Psoas muscle (tissue), 7 donors: ENCODE measurements at regions not wholly inside any gene's neighbourhood (a gene's known extent, or its start where the extent isn't known, plus 50 kb on each side); places are given as distances from the start of the nearest gene placed in this dataset.

Experiments used
- ATAC-seq, 4 donors: fragments of 200-7000 bp; cut with Tn5 transposase; one replicate each; pipeline ENCODE4 v1.9.1; 2020; ENCODE audit warnings: moderate library complexity in 3 of 4, mild to moderate bottlenecking in 2 of 4
- DNase-seq, 2 donors: peaks; one replicate each; pipeline ENCODE4 v3.0.0-alpha.2; 2020
- H3K27ac ChIP-seq: fragments of 200-600 bp; one replicate; pipeline ENCODE4 v1.8.0; 2022
- H3K27me3 ChIP-seq, 3 donors: fragments of 200-600 bp in 1 of 3; one replicate each; pipeline versions ENCODE4 v1.6.1 to v1.8.0; 2013 to 2022; ENCODE audit warnings: low read length in 2 of 3, mild to moderate bottlenecking in 2 of 3, moderate library complexity in 1 of 3; ENCODE audit not compliant: insufficient read depth in 3 of 3
- H3K36me3 ChIP-seq, 2 donors: fragments of 200-600 bp in 1 of 2; one replicate each; pipeline versions ENCODE4 v1.6.1 to v1.8.0; 2013 to 2022; ENCODE audit warnings: low read depth in 1 of 2, mild to moderate bottlenecking in 1 of 2, moderate library complexity in 1 of 2; ENCODE audit not compliant: insufficient read depth in 1 of 2
- H3K4me1 ChIP-seq: fragments of 200-600 bp; one replicate; pipeline ENCODE4 v1.8.0; 2022
- H3K4me3 ChIP-seq: fragments of 200-600 bp; one replicate; pipeline ENCODE4 v1.8.0; 2022; ENCODE audit warnings: mild to moderate bottlenecking
- H3K9me3 ChIP-seq: fragments of 200-600 bp; one replicate; pipeline ENCODE4 v1.8.0; 2022
- CTCF ChIP-seq: fragments of 200-600 bp; IDR thresholded peaks from one replicate; pipeline ENCODE4 v1.8.0; 2022; ENCODE audit warnings: antibody characterized with exemption
- WGBS, 3 donors: extraction: QIAGEN DNeasy Blood & Tissue Kit; methylation state at CpG; one replicate each; pipeline versions ENCODE4 v1.1.6 to v1.1.7; 2013; 5-methylcytosine and 5-hydroxymethylcytosine counted together
- intact Hi-C, 2 donors: fragments of 100-400 bp; cut with DNase I; formaldehyde crosslinking; loops; one replicate each; pipeline versions ENCODE4 v1.11.0 to v1.14.2; 2022
- donor health status: healthy with polysubstance abuse.
- donor health status: DM: no; HTN: no; CAD: no; lungs with moderate emphysema.
- donor health status: Bipolar disorder and iron deficiency.
- donor health status: healthy.
- donor health status: DM: yes; HTN: yes; CAD: no.
- donor health status: DM: no; HTN: no; CAD: no.
- donor health status: DM: yes; HTN: yes; CAD: no.

GRCh38 chr9:17905366-17905765 is 326.5 kb downstream of the SH3GL2 start:
- no peak for TF ChIP-seq CTCF
- WGBS, 3 donors = 20 to 26% (median 24%) methylated on average over 9 of the region's 9 CpGs
- Histone ChIP-seq H3K36me3 (no peaks in the 10 kb centered on the region), H3K4me1 (no peaks in the 10 kb centered on the region), H3K27ac (no peak overlapping the region), H3K27me3 (peaks cover 0 to 34% (median 18%) of the 10 kb centered on the region in 3 donors), H3K4me3 (no peak overlapping the region), H3K9me3 (no peaks in the 10 kb centered on the region)
- ATAC-seq (no peak), DNase-seq (no peak)
- intact Hi-C loops = no loop called here

GRCh38 chr9:17905781-17906175 is 326.9 kb downstream of the SH3GL2 start:
- DNase-seq (no peak), ATAC-seq (no peak)
- TF ChIP-seq CTCF = no peak
- H3K27ac ChIP-seq = no peak overlapping the region
- H3K4me3 ChIP-seq = peak overlapping the region; percentile 13
- H3K4me1 ChIP-seq = no peaks in the 10 kb centered on the region
- H3K9me3 ChIP-seq = no peaks in the 10 kb centered on the region
- 0 to 3% (median 1%) methylated on average over 16 of the region's 16 CpGs for WGBS, 3 donors
- no peaks in the 10 kb centered on the region for H3K36me3 ChIP-seq
- H3K27me3 ChIP-seq = peaks cover 0 to 34% (median 18%) of the 10 kb centered on the region in 3 donors
- intact Hi-C loops = no loop called here

GRCh38 chr9:17906176-17906840 is 327.4 kb downstream of the SH3GL2 start:
- ATAC-seq (no peak), DNase-seq (peak; percentile 11 to 44)
- Histone ChIP-seq H3K4me1 (no peaks in the 10 kb centered on the region), H3K9me3 (no peaks in the 10 kb centered on the region), H3K27ac (no peak overlapping the region), H3K36me3 (no peaks in the 10 kb centered on the region), H3K4me3 (peak overlapping the region; percentile 13), H3K27me3 (peaks cover 0 to 34% (median 18%) of the 10 kb centered on the region in 3 donors)
- 1 to 2% (median 1%) methylated on average over 50 to 56 of the region's 56 CpGs for WGBS, 3 donors
- intact Hi-C loops = no loop called here
- TF ChIP-seq CTCF = no peak

GRCh38 chr9:17906841-17907778 is 328.2 kb downstream of the SH3GL2 start:
- Histone ChIP-seq H3K4me3 (peak overlapping the region; percentile 13), H3K27ac (no peak overlapping the region), H3K4me1 (no peaks in the 10 kb centered on the region), H3K9me3 (no peaks in the 10 kb centered on the region), H3K36me3 (no peaks in the 10 kb centered on the region), H3K27me3 (peaks cover 0 to 34% (median 18%) of the 10 kb centered on the region in 3 donors)
- intact Hi-C loops = no loop called here
- no peak for TF ChIP-seq CTCF
- DNase-seq (peak in 1 of 2 donors; percentile 43), ATAC-seq (no peak)
- 7 to 9% (median 8%) methylated on average over 58 of the region's 58 CpGs for WGBS, 3 donors
